Thyroid gland (tissue), 4 donors: ENCODE measurements at regions not wholly inside any gene's neighbourhood (a gene's known extent, or its start where the extent isn't known, plus 50 kb on each side); places are given as distances from the start of the nearest gene placed in this dataset.

Source experiments
- DNase-seq, 2 donors: peaks; one replicate each; pipeline ENCODE4 v3.0.0-alpha.2; 2019
- H3K27ac ChIP-seq, 3 donors: fragments of 200-600 bp; sonication (generic); 1 replicate in 2 of 3; 2 replicates in 1 of 3; pipeline ENCODE4 v1.5.1; 2016 to 2019; ENCODE audit warnings: mild to moderate bottlenecking in 1 of 3, moderate library complexity in 1 of 3
- H3K27me3 ChIP-seq: fragments of 200-600 bp; sonication (generic); one replicate; pipeline ENCODE4 v1.5.1; 2019
- H3K36me3 ChIP-seq, 2 donors: fragments of 200-600 bp; sonication (generic); one replicate each; pipeline ENCODE4 v1.5.1; 2016 to 2019
- H3K4me1 ChIP-seq, 2 donors: fragments of 200-600 bp; sonication (generic); one replicate each; pipeline ENCODE4 v1.5.1; 2017 to 2019
- H3K4me3 ChIP-seq, 3 donors: fragments of 200-600 bp; sonication (generic); replicated peaks in 1 of 3; 1 replicate in 2 of 3; 2 replicates in 1 of 3; pipeline ENCODE4 v1.5.1; 2016; ENCODE audit warnings: mild to moderate bottlenecking in 1 of 3
- H3K9me3 ChIP-seq: fragments of 200-600 bp; sonication (generic); one replicate; pipeline ENCODE4 v1.5.1; 2017
- CTCF ChIP-seq, 6 experiments: fragments of 200-600 bp in 3 of 6; fragments of 450-650 bp in 3 of 6; sonication (generic) in 3 of 6; IDR thresholded peaks; one replicate each; pipeline ENCODE4 v1.5.1; 2016 to 2019; ENCODE audit warnings: antibody characterized with exemption in 6 of 6, mild to moderate bottlenecking in 2 of 6, inconsistent platforms in 1 of 6, moderate library complexity in 1 of 6
- POLR2A ChIP-seq, 2 donors: fragments of 450-650 bp; IDR thresholded peaks; one replicate each; pipeline ENCODE4 v1.6.1; 2017; ENCODE audit warnings: antibody characterized with exemption in 2 of 2, mild to moderate bottlenecking in 2 of 2, moderate library complexity in 1 of 2
- WGBS, 2 donors: methylation state at CpG; one replicate each; pipeline ENCODE4 v1.1.5; 2017; 5-methylcytosine and 5-hydroxymethylcytosine counted together
- intact Hi-C: fragments of 100-400 bp; cut with DNase I; formaldehyde crosslinking; loops from one replicate; pipeline ENCODE4 v1.15.1; 2023

- TF ChIP-seq POLR2A (IDR thresholded peaks at IDR 0.05): no peak
- no peak for TF ChIP-seq CTCF (IDR thresholded peaks at IDR 0.05)
- DNase-seq: no peak
- intact Hi-C loops: no loop called here
- Histone ChIP-seq H3K27ac (no peak overlapping the region), H3K4me1 (no peaks in the 10 kb centered on the region), H3K36me3 (no peaks in the 10 kb centered on the region), H3K4me3 (no peak overlapping the region), H3K9me3 (no peaks in the 10 kb centered on the region), H3K27me3 (no peaks in the 10 kb centered on the region)
- WGBS, 2 donors: 70 to 75% methylated on average over 8 of the region's 8 CpGs
Observed at GRCh38 chr2:104563398-104563996, 290.4 kb upstream of the POU3F3 start.

DNA sequence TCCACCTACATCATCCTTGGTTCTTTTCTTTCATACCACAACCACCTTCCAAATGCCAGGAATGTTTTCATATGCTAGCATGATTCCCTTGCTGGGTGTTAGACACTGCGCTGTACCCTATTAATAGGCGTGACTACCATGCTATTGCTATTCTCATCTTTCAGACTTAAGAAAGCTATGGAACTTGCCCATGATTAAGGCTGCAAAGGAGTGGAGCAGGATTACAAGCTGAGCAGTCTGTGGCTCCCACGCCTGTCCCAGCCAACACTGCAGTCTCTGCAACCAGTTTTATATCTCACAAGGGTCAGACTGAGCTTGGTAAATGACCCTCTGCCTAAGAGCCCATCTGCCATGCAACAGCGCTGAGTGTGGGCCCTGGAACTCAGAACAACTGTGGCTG lies 285.7 kb upstream of the POU3F3 start:
- H3K4me3 ChIP-seq: no peak overlapping the region
- no peaks in the 10 kb centered on the region for H3K36me3 ChIP-seq
- no peak overlapping the region for H3K27ac ChIP-seq
- intact Hi-C loops: no loop called here
- H3K9me3 ChIP-seq: no peaks in the 10 kb centered on the region
- H3K27me3 ChIP-seq: no peaks in the 10 kb centered on the region
- no peak for DNase-seq
- no peak for TF ChIP-seq POLR2A (IDR thresholded peaks at IDR 0.05)
- no peak for TF ChIP-seq CTCF (IDR thresholded peaks at IDR 0.05)
- 93 to 94% methylated on average over 4 of the region's 4 CpGs for WGBS, 2 donors
- H3K4me1 ChIP-seq: no peaks in the 10 kb centered on the region

DNA sequence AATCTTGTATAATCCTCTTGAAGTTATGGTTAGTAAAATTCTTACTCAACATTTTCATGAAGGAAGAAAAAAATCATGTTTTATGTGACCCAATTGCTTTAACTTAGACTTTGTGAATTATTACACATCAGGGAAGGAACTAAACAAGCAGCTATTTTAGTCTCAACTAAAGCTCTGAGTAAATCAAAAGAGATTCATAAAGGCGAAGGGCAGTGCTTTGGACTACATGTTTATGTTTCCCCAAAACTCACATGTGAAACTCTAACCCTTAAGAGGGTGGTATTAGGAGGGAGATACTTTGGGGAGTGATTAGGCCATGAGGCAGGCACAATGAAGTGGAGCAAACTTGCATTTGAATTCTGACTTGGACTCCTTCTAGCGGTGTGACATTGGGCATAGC lies 283.7 kb upstream of the POU3F3 start:
- WGBS, 2 donors: 87 to 93% methylated on average over 2 of the region's 2 CpGs
- TF ChIP-seq CTCF (IDR thresholded peaks at IDR 0.05): no peak
- no peak for TF ChIP-seq POLR2A (IDR thresholded peaks at IDR 0.05)

DNA sequence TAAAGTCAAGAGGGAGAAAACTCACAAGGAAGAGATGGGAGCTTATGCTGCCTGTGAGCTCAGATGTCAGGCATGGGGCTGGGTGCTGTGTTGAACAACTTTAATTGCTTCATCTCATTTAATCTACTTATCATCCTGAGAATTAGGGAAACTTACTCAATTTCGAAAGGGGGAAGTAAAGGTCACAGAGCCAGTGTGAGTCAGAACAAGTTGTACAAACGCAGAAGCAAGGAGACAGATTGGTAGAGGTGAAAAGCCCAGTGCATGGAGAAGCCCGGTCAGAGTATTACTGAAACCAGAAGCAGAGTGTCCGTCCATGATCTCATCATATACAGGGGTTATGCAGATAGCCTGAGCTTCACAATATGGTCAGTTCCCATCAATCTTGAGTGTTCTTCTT lies 281.1 kb upstream of the POU3F3 start:
- H3K36me3 ChIP-seq: no peaks in the 10 kb centered on the region
- H3K4me3 ChIP-seq: no peak overlapping the region
- DNase-seq: no peak
- intact Hi-C loops: no loop called here
- H3K27me3 ChIP-seq: no peaks in the 10 kb centered on the region
- H3K4me1 ChIP-seq: no peaks in the 10 kb centered on the region
- H3K27ac ChIP-seq: no peak overlapping the region
- no peaks in the 10 kb centered on the region for H3K9me3 ChIP-seq
- TF ChIP-seq POLR2A (IDR thresholded peaks at IDR 0.05) (no peak), CTCF (IDR thresholded peaks at IDR 0.05) (no peak)
- 77 to 81% methylated on average over 4 of the region's 4 CpGs for WGBS, 2 donors

More for the DNA sequence above, 283.7 kb upstream of the POU3F3 start:
- no peak overlapping the region for H3K27ac ChIP-seq
- intact Hi-C loops: no loop called here
- H3K4me1 ChIP-seq: no peaks in the 10 kb centered on the region
- H3K4me3 ChIP-seq: no peak overlapping the region
- no peak for DNase-seq
- H3K27me3 ChIP-seq: no peaks in the 10 kb centered on the region
- no peaks in the 10 kb centered on the region for H3K36me3 ChIP-seq
- no peaks in the 10 kb centered on the region for H3K9me3 ChIP-seq

DNA sequence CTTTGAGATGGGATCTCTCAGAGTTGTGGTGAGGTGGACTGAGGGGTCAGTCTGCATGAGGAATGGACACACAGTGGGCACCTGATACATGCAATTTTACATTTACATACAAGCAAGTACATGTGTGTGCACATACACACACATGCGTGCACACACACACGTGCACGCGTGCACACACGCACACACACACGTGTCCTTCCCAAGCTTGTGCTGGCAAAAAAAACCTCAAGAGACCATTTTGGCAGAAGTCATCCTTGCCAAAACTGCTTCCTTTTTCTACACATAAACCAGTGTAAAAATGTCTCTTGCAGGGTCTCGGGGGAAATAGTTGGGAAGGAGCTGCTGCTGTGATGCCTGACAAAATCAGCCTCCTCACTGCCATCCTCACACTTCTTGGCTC lies 279.5 kb upstream of the POU3F3 start:
- TF ChIP-seq POLR2A (IDR thresholded peaks at IDR 0.05): no peak
- Histone ChIP-seq H3K36me3 (no peaks in the 10 kb centered on the region), H3K27ac (no peak overlapping the region), H3K9me3 (no peaks in the 10 kb centered on the region), H3K4me1 (no peaks in the 10 kb centered on the region), H3K27me3 (no peaks in the 10 kb centered on the region), H3K4me3 (no peak overlapping the region)
- intact Hi-C loops: no loop called here
- no peak for DNase-seq
- 92 to 93% methylated on average over 7 of the region's 7 CpGs for WGBS, 2 donors

DNA sequence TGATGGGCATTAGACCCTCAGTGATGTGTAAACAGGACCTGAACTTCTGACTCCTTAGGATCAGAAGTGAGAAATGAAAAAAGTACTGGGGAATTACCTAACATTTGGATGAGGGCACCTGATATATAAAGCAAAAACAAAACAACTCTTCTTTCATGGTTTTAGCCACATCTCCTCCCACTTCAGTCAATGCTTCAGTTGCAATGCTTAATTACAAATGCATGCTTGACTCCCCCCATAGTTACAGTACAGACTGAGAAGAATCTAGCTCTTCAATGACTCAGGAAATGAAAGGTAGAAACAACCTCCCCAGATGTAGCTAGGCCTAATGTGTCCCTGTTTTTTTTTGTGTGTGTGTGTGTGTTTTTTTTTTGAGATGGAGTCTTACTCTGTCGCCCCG lies 276.8 kb upstream of the POU3F3 start:
- Histone ChIP-seq H3K27me3 (no peaks in the 10 kb centered on the region), H3K4me3 (no peak overlapping the region), H3K36me3 (no peaks in the 10 kb centered on the region), H3K27ac (no peak overlapping the region), H3K4me1 (no peaks in the 10 kb centered on the region), H3K9me3 (no peaks in the 10 kb centered on the region)
- WGBS, 2 donors: 93 to 97% methylated on average over 2 of the region's 2 CpGs
- TF ChIP-seq POLR2A (IDR thresholded peaks at IDR 0.05) (no peak), CTCF (IDR thresholded peaks at IDR 0.05) (no peak)
- DNase-seq: no peak
- intact Hi-C loops: no loop called here
